ENCODE measurements at regions not wholly inside any gene's neighbourhood (a gene's known extent, or its start where the extent isn't known, plus 50 kb on each side); places are given as distances from the start of the nearest gene placed in this dataset.

- TF ChIP-seq, protein P1, sequence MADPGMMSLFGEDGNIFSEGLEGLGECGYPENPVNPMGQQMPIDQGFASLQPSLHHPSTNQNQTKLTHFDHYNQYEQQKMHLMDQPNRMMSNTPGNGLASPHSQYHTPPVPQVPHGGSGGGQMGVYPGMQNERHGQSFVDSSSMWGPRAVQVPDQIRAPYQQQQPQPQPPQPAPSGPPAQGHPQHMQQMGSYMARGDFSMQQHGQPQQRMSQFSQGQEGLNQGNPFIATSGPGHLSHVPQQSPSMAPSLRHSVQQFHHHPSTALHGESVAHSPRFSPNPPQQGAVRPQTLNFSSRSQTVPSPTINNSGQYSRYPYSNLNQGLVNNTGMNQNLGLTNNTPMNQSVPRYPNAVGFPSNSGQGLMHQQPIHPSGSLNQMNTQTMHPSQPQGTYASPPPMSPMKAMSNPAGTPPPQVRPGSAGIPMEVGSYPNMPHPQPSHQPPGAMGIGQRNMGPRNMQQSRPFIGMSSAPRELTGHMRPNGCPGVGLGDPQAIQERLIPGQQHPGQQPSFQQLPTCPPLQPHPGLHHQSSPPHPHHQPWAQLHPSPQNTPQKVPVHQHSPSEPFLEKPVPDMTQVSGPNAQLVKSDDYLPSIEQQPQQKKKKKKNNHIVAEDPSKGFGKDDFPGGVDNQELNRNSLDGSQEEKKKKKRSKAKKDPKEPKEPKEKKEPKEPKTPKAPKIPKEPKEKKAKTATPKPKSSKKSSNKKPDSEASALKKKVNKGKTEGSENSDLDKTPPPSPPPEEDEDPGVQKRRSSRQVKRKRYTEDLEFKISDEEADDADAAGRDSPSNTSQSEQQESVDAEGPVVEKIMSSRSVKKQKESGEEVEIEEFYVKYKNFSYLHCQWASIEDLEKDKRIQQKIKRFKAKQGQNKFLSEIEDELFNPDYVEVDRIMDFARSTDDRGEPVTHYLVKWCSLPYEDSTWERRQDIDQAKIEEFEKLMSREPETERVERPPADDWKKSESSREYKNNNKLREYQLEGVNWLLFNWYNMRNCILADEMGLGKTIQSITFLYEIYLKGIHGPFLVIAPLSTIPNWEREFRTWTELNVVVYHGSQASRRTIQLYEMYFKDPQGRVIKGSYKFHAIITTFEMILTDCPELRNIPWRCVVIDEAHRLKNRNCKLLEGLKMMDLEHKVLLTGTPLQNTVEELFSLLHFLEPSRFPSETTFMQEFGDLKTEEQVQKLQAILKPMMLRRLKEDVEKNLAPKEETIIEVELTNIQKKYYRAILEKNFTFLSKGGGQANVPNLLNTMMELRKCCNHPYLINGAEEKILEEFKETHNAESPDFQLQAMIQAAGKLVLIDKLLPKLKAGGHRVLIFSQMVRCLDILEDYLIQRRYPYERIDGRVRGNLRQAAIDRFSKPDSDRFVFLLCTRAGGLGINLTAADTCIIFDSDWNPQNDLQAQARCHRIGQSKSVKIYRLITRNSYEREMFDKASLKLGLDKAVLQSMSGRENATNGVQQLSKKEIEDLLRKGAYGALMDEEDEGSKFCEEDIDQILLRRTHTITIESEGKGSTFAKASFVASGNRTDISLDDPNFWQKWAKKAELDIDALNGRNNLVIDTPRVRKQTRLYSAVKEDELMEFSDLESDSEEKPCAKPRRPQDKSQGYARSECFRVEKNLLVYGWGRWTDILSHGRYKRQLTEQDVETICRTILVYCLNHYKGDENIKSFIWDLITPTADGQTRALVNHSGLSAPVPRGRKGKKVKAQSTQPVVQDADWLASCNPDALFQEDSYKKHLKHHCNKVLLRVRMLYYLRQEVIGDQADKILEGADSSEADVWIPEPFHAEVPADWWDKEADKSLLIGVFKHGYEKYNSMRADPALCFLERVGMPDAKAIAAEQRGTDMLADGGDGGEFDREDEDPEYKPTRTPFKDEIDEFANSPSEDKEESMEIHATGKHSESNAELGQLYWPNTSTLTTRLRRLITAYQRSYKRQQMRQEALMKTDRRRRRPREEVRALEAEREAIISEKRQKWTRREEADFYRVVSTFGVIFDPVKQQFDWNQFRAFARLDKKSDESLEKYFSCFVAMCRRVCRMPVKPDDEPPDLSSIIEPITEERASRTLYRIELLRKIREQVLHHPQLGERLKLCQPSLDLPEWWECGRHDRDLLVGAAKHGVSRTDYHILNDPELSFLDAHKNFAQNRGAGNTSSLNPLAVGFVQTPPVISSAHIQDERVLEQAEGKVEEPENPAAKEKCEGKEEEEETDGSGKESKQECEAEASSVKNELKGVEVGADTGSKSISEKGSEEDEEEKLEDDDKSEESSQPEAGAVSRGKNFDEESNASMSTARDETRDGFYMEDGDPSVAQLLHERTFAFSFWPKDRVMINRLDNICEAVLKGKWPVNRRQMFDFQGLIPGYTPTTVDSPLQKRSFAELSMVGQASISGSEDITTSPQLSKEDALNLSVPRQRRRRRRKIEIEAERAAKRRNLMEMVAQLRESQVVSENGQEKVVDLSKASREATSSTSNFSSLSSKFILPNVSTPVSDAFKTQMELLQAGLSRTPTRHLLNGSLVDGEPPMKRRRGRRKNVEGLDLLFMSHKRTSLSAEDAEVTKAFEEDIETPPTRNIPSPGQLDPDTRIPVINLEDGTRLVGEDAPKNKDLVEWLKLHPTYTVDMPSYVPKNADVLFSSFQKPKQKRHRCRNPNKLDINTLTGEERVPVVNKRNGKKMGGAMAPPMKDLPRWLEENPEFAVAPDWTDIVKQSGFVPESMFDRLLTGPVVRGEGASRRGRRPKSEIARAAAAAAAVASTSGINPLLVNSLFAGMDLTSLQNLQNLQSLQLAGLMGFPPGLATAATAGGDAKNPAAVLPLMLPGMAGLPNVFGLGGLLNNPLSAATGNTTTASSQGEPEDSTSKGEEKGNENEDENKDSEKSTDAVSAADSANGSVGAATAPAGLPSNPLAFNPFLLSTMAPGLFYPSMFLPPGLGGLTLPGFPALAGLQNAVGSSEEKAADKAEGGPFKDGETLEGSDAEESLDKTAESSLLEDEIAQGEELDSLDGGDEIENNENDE (IDR thresholded peaks at IDR 0.05; ENCODE audit: insufficient replicate concordance, low read length): no peak
- no peak for TF ChIP-seq CHD1 (IDR thresholded peaks at IDR 0.05; ENCODE audit: low read depth, low read length)
- no peak for TF ChIP-seq RXRA (IDR thresholded peaks at IDR 0.05; ENCODE audit: insufficient read depth, low read depth, low read length)
Measured at GRCh38 chr4:173685165-173685830, 155.3 kb upstream of the HAND2 start (continued).
